Activated CD4-positive, alpha-beta T cell treated with anti-CD3 and anti-CD28 coated beads for 24 hours (primary cell): ENCODE measurements at regions not wholly inside any gene's neighbourhood (a gene's known extent, or its start where the extent isn't known, plus 50 kb on each side); places are given as distances from the start of the nearest gene placed in this dataset.

ENCODE experiments used
- DNase-seq, 2 donors: peaks; one replicate each; pipeline ENCODE4 v3.0.0-alpha.2; 2020; ENCODE audit warnings: low read depth in 2 of 2

- no peak for DNase-seq
Observed at GRCh38 chr14:61847861-61848260, 85.6 kb downstream of the SNAPC1 start.

DNA sequence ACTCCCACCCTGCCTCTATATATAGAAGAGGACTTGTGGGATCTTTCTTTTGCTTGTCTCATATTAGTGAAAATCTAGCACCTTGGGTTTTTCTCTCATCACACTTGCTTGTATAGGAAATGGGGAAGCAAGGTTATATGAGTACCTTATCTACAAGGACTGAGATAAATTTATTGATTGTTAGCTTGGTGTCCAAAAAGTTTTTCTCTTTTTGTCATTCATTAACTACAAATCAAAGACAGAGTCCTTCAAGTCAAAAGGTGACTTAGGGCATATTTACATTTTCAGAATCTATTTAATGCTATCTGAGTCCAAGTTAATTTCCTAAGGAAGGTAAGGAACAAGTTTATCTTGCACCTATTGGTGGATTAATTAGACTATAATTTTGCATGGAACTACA lies 92.7 kb downstream of the SNAPC1 start:
- no peak for DNase-seq

- DNase-seq, result peak; percentile 45 to 68
Observed at GRCh38 chr14:61860294-61860918, 98.2 kb downstream of the SNAPC1 start.

- no peak for DNase-seq
Observed at GRCh38 chr14:61861320-61861865, 99.2 kb downstream of the SNAPC1 start.

DNA sequence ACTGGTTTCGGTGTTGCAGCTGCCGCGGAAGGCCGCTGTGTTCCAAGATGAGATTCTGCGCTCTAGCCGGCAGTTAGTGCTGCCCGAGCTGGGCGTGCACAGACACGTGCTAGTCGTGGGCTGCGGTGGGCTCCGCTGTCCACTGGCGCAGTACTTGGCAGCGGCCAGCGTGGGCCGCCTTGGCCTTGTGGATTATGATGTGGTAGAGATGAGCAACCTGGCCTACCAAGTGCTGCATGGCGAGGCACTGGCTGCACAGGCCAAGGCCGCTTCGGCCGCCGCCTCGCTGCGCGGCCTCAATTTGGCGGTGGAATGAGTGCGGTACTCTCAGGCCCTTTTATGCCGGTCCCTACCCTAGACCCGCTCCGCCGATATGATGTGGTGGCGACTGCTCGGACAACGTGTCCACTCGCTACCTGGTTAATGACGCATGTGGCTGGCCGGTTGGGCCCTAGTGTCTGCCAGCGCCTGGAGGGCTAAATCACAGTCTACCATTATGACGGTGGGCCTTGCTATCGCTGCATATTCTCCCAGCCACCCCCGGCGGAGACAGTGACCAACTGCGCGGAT lies 102.2 kb downstream of the SNAPC1 start:
- no peak for DNase-seq

DNA sequence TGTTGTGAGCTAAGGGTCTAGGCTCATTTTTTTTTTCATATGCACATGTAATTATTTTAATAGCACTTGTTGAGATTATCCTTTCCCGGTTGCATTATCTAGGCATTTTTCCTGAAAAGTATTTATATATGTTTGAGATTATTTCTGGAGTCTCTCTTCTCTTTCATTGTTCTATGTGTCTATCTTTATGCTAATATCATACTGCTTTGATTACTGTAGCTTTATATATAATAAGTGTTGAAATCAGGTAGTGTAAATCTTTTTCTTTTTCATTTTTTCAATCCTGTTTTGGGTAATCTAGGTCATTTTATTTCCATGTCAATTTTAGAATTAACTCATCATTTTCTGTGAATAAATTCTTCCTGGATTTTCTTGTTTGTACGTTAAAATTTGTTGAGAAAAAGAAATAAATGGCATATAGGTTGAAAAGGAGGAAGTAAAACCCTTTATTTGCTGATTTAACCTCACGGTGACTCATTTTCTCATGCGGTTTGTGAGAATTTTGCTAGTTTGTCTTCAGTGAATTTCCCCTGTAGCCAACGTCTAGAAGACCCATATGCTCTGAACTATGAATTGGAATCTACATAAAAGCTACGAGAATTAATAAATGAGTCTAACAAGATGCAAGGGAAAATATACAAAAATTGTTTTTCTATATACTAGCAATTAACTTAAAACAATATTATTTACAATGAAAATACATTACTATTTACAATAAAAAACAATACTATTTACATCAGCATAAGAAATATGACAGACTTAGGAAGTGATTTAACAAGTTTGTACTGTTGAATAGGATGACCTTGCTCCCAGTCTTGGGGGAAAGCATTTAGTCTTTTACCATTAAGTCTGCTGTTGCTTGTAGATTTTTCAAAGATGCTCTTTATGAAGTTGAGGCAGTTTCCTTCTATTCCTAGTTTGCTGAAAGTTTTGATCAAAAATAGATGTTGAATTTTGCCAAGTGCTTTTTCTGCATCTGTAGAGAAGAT lies 105.0 kb downstream of the SNAPC1 start:
- DNase-seq, result no peak

- no peak for DNase-seq
Observed at GRCh38 chr14:61868846-61869245, 106.6 kb downstream of the SNAPC1 start.

DNA sequence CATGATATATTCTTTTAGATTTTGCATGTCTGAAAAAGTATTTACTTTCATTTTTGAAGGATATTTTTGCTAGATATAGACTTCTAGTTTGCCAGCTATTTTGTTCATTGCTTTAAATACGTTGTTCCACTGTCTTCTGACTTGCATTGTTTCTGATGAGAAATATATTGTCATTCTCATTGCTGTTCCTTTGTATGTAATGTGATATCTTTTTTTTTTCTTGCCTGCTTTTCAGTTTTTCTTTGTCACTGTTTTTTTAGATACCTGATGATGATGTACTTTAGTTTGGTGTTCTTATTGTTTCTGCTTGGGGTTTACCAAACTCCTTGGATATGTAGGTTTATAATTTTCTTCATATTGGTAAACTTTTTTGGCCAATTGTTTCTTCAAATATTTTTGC lies 107.9 kb downstream of the SNAPC1 start:
- no peak for DNase-seq

DNA sequence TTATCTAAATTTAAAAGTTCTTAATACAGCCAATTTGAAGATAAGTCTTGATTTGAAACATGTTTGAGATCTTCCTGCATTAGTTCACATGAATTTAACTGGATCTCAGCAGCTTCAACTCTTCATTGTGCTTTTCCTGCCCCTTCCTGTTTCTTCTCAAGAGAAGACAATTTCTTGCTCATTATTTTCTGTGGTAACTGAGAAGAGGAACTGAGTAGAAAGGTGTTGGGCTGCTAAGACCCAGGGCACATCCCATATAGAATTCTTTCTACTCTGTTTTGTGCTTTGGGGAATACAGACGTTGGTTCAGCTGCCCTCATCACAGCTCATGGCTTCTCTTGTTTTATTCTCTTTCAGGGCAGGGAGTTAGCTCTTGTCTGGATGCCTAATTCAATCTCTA lies 110.2 kb downstream of the SNAPC1 start:
- no peak for DNase-seq

- no peak for DNase-seq
Observed at GRCh38 chr14:61875483-61875882, 113.3 kb downstream of the SNAPC1 start.

- no peak for DNase-seq
Observed at GRCh38 chr14:61876362-61877034, 114.3 kb downstream of the SNAPC1 start.

GRCh38 chr14:61877035-61877390 lies 114.8 kb downstream of the SNAPC1 start:
- DNase-seq, result no peak

- DNase-seq, result no peak
Observed at GRCh38 chr14:61877768-61878167, 115.5 kb downstream of the SNAPC1 start.

- no peak for DNase-seq
Observed at GRCh38 chr14:61878931-61879330, 116.7 kb downstream of the SNAPC1 start.

- no peak for DNase-seq
Observed at GRCh38 chr14:61881046-61881445, 118.8 kb downstream of the SNAPC1 start.

DNA sequence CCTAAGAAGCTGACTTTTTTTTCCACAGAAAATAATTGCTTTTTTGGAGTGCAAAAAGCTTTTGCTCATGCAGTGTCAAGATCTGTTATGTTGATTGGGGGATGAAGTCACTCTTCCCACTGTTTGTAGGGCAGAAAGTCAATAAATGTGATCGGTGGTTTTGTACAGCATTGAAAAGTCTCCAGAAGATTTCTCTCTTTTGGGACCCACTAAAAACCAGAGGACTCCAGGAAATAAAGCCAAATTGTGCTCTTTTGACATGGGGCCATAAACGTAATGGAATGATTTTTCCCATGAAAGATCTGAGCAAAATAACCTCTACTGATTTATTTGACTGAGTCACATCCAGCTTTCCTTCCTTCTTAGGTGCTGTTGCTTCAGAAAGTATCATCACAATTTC lies 122.5 kb downstream of the SNAPC1 start:
- no peak for DNase-seq

GRCh38 chr14:61885203-61885961 lies 123.2 kb downstream of the SNAPC1 start:
- no peak for DNase-seq

GRCh38 chr14:61887628-61888027 lies 125.4 kb downstream of the SNAPC1 start:
- DNase-seq, result no peak

- peak; percentile 4 to 11 for DNase-seq
Observed at GRCh38 chr14:61889914-61890351, 127.7 kb downstream of the SNAPC1 start.

- no peak for DNase-seq
Observed at GRCh38 chr14:61891170-61891569, 128.9 kb downstream of the SNAPC1 start.

DNA sequence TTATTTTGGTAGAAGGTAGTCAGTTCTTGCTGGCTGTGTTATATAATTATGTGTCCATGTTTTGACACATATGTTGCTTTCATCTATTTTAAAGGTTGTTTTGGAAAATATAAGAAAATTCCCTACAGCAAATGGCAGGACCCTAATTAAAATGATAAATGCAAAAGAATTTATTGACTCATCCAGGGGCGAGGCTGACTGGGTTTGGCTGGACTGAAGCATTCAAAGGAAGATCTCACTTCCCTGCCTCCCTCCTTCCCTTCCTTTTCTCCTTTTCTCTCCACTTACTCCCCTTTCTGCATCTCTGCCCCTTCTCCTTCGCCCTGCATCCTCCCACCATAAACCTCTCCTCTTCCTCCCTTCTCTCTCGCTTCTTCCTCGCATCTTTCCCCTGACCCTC lies 129.6 kb downstream of the SNAPC1 start:
- no peak for DNase-seq
